ENCODE measurements at regions not wholly inside any gene's neighbourhood (a gene's known extent, or its start where the extent isn't known, plus 50 kb on each side); places are given as distances from the start of the nearest gene placed in this dataset.
A peak's percentile ranks its signal among the peaks of the same experiment; 100 is the strongest.

GRCh38 chr1:115907092-115907491, 66.2 kb upstream of the NHLH2 start:
- WGBS, 5 donors: 48 to 60% (median 52%) methylated on average over 2 of the region's 2 CpGs

GRCh38 chr1:115908565-115909274, 67.6 kb upstream of the SLC22A15 start:
- TF ChIP-seq POLR2AphosphoS5 (IDR thresholded peaks at IDR 0.05): no peak
- no peak for TF ChIP-seq POLR2A (IDR thresholded peaks at IDR 0.05)
- TF ChIP-seq EP300 (IDR thresholded peaks at IDR 0.05): no peak
- no peak for TF ChIP-seq CTCF (IDR thresholded peaks at IDR 0.05)
- H3K4me1 ChIP-seq: no peaks in the 10 kb centered on the region
- H3K9me3 ChIP-seq: no peaks in the 10 kb centered on the region
- H3K36me3 ChIP-seq: no peaks in the 10 kb centered on the region
- H3K27me3 ChIP-seq: no peaks in the 10 kb centered on the region
- no peak overlapping the region for H3K4me3 ChIP-seq
- DNase-seq: peak in 1 of 2 donors; percentile 13
- WGBS, 5 donors: 68 to 79% (median 70%) methylated on average over 8 of the region's 8 CpGs
- no peak overlapping the region for H3K27ac ChIP-seq
- intact Hi-C loops (cut with DNase I; ENCODE audit: low total_unique reads): no loop called here

More at GRCh38 chr1:115907092-115907491, 66.2 kb upstream of the NHLH2 start:
- Histone ChIP-seq H3K9me3 (no peaks in the 10 kb centered on the region), H3K4me3 (no peak overlapping the region), H3K27ac (no peak overlapping the region), H3K27me3 (no peaks in the 10 kb centered on the region), H3K36me3 (no peaks in the 10 kb centered on the region), H3K4me1 (no peaks in the 10 kb centered on the region)
- intact Hi-C loops (cut with DNase I; ENCODE audit: low total_unique reads): no loop called here
- TF ChIP-seq CTCF (IDR thresholded peaks at IDR 0.05) (no peak), EP300 (IDR thresholded peaks at IDR 0.05) (no peak), POLR2AphosphoS5 (IDR thresholded peaks at IDR 0.05) (no peak), POLR2A (IDR thresholded peaks at IDR 0.05) (no peak)
- DNase-seq: no peak

GRCh38 chr1:115910231-115910630, 66.1 kb upstream of the SLC22A15 start:
- intact Hi-C loops (cut with DNase I; ENCODE audit: low total_unique reads): no loop called here
- Histone ChIP-seq H3K27me3 (no peaks in the 10 kb centered on the region), H3K4me1 (no peaks in the 10 kb centered on the region), H3K4me3 (no peak overlapping the region), H3K27ac (no peak overlapping the region), H3K9me3 (no peaks in the 10 kb centered on the region), H3K36me3 (no peaks in the 10 kb centered on the region)
- TF ChIP-seq CTCF (IDR thresholded peaks at IDR 0.05): no peak
- TF ChIP-seq POLR2A (IDR thresholded peaks at IDR 0.05): no peak
- no peak for TF ChIP-seq POLR2AphosphoS5 (IDR thresholded peaks at IDR 0.05)
- no peak for TF ChIP-seq EP300 (IDR thresholded peaks at IDR 0.05)
- no peak for DNase-seq
- 86 to 95% (median 93%) methylated on average over 2 of the region's 2 CpGs for WGBS, 5 donors

- Histone ChIP-seq H3K4me1 (no peaks in the 10 kb centered on the region), H3K27ac (no peak overlapping the region), H3K36me3 (no peaks in the 10 kb centered on the region), H3K9me3 (no peaks in the 10 kb centered on the region), H3K4me3 (no peak overlapping the region), H3K27me3 (no peaks in the 10 kb centered on the region)
- intact Hi-C loops (cut with DNase I; ENCODE audit: low total_unique reads): no loop called here
- TF ChIP-seq EP300 (IDR thresholded peaks at IDR 0.05) (no peak), CTCF (IDR thresholded peaks at IDR 0.05) (no peak), POLR2AphosphoS5 (IDR thresholded peaks at IDR 0.05) (no peak), POLR2A (IDR thresholded peaks at IDR 0.05) (no peak)
- 24 to 32% (median 31%) methylated on average over 2 of the region's 2 CpGs for WGBS, 5 donors
- DNase-seq: peak in 1 of 2 donors; percentile 75
These were observed 65.0 kb upstream of the SLC22A15 start for GRCh38 chr1:115911294-115911693.
